HEK293T (cell line): ENCODE measurements at regions not wholly inside any gene's neighbourhood (a gene's known extent, or its start where the extent isn't known, plus 50 kb on each side); places are given as distances from the start of the nearest gene placed in this dataset.

Experiments
- CTBP1 ChIP-seq: fragments of 450-650 bp; IDR thresholded peaks from 2 replicates; pipeline ENCODE4 v1.6.1; 2016; ENCODE audit warnings: borderline replicate concordance
- FOXA1 ChIP-seq: fragments of 450-650 bp; IDR thresholded peaks from 2 replicates; pipeline ENCODE4 v1.6.1; 2016; ENCODE audit warnings: mild to moderate bottlenecking
- L3MBTL2 ChIP-seq: fragments of 450-650 bp; conservative IDR thresholded peaks from 2 replicates; pipeline ENCODE4 v1.6.1; 2016; ENCODE audit warnings: mild to moderate bottlenecking
- LEF1 ChIP-seq: fragments of 450-650 bp; IDR thresholded peaks from 2 replicates; pipeline ENCODE4 v1.6.1; 2017; ENCODE audit warnings: mild to moderate bottlenecking, borderline replicate concordance

DNA sequence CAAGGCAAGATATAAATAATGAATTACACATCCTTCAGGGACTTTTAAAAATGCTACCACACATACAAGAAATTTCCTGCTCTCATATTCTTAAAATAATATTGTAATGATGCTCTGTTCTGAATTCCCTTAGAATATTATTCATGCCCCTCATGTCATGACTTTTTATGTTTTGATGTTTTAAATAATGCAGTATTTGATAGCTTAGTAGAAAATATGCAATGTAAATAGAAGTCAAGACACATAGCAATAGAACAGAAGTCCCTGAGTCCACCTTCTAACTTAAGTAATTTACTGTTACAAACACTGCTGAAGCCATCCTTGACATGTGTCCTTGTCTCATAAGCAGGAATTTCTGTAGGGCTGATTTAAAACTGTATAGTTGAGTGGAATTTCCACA is 1071.2 kb upstream of the LCORL start:
- TF ChIP-seq L3MBTL2 (no peak), FOXA1 (no peak), LEF1 (no peak), CTBP1 (no peak)
